Common myeloid progenitor, CD34-positive (primary cell): ENCODE measurements at regions not wholly inside any gene's neighbourhood (a gene's known extent, or its start where the extent isn't known, plus 50 kb on each side); places are given as distances from the start of the nearest gene placed in this dataset.

Source experiments
- CTCF ChIA-PET: fragments of 350-600 bp; sonication (Branson Sonifier 250); formaldehyde crosslinking; loops from one replicate; lab custom pipeline; 2021; ENCODE audit warnings: antibody characterized with exemption; lab: Charles Lee
- POLR2A ChIA-PET: fragments of 350-600 bp; sonication (Branson Sonifier 250); formaldehyde crosslinking; loops from one replicate; lab custom pipeline; 2021; ENCODE audit warnings: antibody characterized with exemption; lab: Charles Lee
- DNase-seq, 3 donors: peaks; one replicate each; pipeline versions ENCODE4 v3.0.0 to v3.0.0-alpha.2; 2013
- H3K27ac ChIP-seq, 2 experiments: 1 replicate in 1 of 2; 2 replicates in 1 of 2; pipeline ENCODE4 v1.7.0; 2013; ENCODE audit warnings: inconsistent platforms in 2 of 2, low read length in 2 of 2, mild to moderate bottlenecking in 2 of 2, low read depth in 1 of 2, moderate library complexity in 1 of 2; ENCODE audit not compliant: severe bottlenecking in 2 of 2, insufficient read depth in 1 of 2, poor library complexity in 1 of 2
- H3K27me3 ChIP-seq, 5 experiments: replicated peaks in 2 of 5; 1 replicate in 3 of 5; 2 replicates in 2 of 5; pipeline versions ENCODE4 v1.6.1 to v1.7.0; 2013; ENCODE audit warnings: low read length in 4 of 5, mild to moderate bottlenecking in 2 of 5, moderate library complexity in 2 of 5, inconsistent platforms in 1 of 5; ENCODE audit not compliant: insufficient read depth in 5 of 5, control insufficient read depth in 4 of 5
- H3K36me3 ChIP-seq, 4 experiments: 1 replicate in 2 of 4; 2 replicates in 2 of 4; pipeline versions ENCODE4 v1.6.1 to v1.7.0; 2013; ENCODE audit warnings: low read length in 3 of 4, control low read depth in 1 of 4, mild to moderate bottlenecking in 1 of 4; ENCODE audit not compliant: control insufficient read depth in 4 of 4, insufficient read depth in 4 of 4
- H3K4me1 ChIP-seq, 4 experiments: 1 replicate in 3 of 4; 2 replicates in 1 of 4; pipeline versions ENCODE4 v1.6.1 to v1.7.1; 2013; ENCODE audit warnings: low read length in 3 of 4, mild to moderate bottlenecking in 3 of 4, control low read depth in 1 of 4, inconsistent platforms in 1 of 4, moderate library complexity in 1 of 4; ENCODE audit not compliant: control insufficient read depth in 4 of 4, insufficient read depth in 4 of 4; ENCODE audit errors: control extremely low read depth in 1 of 4
- H3K4me3 ChIP-seq, 7 experiments: 1 replicate in 4 of 7; 2 replicates in 3 of 7; pipeline versions ENCODE4 v1.5.1 to v1.7.0; 2013; ENCODE audit warnings: mild to moderate bottlenecking in 7 of 7, low read length in 6 of 7, moderate library complexity in 6 of 7, inconsistent platforms in 2 of 7, low read depth in 2 of 7, control low read depth in 1 of 7; ENCODE audit not compliant: insufficient read depth in 4 of 7, control insufficient read depth in 1 of 7; ENCODE audit errors: extremely low read depth in 1 of 7
- H3K9me3 ChIP-seq, 5 experiments: 1 replicate in 4 of 5; 2 replicates in 1 of 5; pipeline versions ENCODE4 v1.6.1 to v1.7.1; 2013; ENCODE audit warnings: low read length in 4 of 5, mild to moderate bottlenecking in 2 of 5, inconsistent platforms in 1 of 5, low read depth in 1 of 5, moderate library complexity in 1 of 5; ENCODE audit not compliant: control insufficient read depth in 4 of 5, insufficient read depth in 2 of 5; ENCODE audit errors: control extremely low read depth in 1 of 5
- WGBS: methylation state at CpG from one replicate; pipeline ENCODE4 v1.1.5; 2013; ENCODE audit not compliant: insufficient coverage; 5-methylcytosine and 5-hydroxymethylcytosine counted together

DNA sequence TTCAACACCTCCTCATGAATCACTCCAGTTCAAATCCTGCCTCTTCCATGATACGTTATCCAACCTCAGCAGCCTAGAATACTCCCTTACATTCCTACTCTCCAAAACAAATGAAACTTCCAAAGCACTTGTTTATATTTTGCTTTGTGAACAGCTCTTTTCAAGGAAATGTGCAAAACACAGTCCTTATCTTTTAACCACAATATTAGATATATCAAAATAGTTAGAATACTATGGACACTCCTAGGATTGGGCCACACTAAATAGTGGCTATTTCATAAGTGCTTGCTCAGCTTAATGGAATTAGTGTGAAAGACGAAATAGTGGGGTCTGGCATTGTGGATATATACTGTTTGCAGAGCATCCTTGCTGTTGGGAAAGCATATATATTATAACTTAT, 173.5 kb downstream of the ZC3H11B start:
- H3K27ac ChIP-seq, result no peak overlapping the region
- H3K4me3 ChIP-seq, result no peak overlapping the region
- H3K36me3 ChIP-seq, result no peaks in the 10 kb centered on the region
- ChIA-PET POLR2A (no interaction called here), CTCF (no interaction called here)
- H3K9me3 ChIP-seq, result no peaks in the 10 kb centered on the region
- H3K27me3 ChIP-seq, result no peaks in the 10 kb centered on the region
- no peak for DNase-seq
- WGBS, result 100% methylated on average over 2 of the region's 2 CpGs
- no peaks in the 10 kb centered on the region for H3K4me1 ChIP-seq

DNA sequence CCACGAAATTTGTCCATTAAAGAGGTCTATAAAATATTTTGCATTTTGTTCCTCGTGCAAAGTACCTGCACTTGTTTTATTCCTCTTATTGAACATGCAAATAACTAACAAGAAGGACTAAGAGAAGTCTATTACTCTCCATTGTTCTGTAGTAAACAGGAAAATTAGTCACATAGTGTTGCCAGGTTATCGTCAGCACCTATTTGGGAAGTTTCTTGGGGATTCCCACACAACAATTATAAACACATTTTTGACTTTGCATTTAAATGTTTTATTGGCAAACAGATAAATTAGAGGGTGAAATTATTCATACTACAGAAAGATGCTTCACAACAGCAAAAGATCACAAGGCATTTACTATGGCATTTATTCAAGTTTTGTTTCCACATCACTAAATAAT, 174.5 kb downstream of the ZC3H11B start:
- WGBS, result no CpG with 5 or more reads among the region's 3 CpGs
- Histone ChIP-seq H3K36me3 (no peaks in the 10 kb centered on the region), H3K27me3 (no peaks in the 10 kb centered on the region)

DNA sequence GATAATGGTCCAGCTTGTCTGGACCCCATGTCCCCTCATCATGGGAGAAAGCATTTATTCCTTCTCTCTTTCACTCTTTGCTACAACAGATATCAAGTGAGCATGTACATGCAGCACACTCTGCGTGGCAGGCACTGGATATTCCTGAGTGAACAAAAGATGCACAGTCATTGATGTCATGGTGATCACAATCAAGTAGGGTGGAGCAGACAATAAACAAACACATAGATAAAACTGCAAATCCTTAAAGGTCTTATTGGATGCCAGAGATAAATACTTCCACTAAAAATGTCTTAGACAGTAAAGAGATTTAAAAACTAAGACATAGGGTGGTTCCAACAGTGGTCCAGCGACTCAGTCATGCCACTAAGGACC, 178.0 kb downstream of the ZC3H11B start:
- ChIA-PET POLR2A (no interaction called here), CTCF (no interaction called here)
- Histone ChIP-seq H3K4me1 (no peaks in the 10 kb centered on the region), H3K27me3 (no peaks in the 10 kb centered on the region), H3K36me3 (no peaks in the 10 kb centered on the region), H3K9me3 (no peaks in the 10 kb centered on the region), H3K4me3 (no peak overlapping the region), H3K27ac (no peak overlapping the region)
- 100% methylated on average over 1 of the region's 2 CpGs for WGBS
- DNase-seq, result no peak

More for the DNA sequence above, 174.5 kb downstream of the ZC3H11B start:
- Histone ChIP-seq H3K4me3 (no peak overlapping the region), H3K9me3 (no peaks in the 10 kb centered on the region), H3K27ac (no peak overlapping the region), H3K4me1 (no peaks in the 10 kb centered on the region)
- CTCF ChIA-PET, result no interaction called here
- DNase-seq, result no peak
- POLR2A ChIA-PET, result no interaction called here

DNA sequence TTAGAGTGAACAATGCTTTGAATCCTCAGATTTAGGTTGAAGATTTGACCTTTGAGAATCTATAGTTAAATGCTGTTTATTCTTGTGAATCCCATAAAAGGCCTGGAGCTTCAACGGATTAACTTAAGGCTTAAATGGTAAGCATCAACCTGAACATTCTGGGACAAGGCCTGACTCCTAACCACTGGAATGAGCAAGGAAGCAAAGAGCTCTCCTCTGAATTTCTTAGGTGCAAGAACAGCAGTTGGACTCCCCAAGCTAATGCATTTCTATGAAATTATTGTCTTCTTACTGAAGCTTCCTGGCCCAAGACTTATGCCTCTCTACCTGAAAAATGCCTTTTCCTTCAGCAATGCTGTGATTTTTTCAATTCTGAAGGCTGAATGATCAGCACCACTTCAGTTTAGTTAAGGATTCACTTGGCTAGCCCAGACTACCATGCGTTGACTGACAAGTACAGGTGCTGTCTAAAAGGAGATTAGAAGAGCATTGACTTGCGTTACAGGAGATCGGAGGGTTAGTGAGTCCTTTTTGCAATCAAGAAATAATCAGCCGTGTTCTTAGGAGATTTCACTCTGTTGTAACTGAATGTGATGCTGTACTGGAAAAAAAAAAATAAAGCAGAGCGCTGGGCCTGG, 178.5 kb downstream of the ZC3H11B start:
- H3K4me1 ChIP-seq, result no peaks in the 10 kb centered on the region
- H3K27ac ChIP-seq, result no peak overlapping the region
- H3K9me3 ChIP-seq, result no peaks in the 10 kb centered on the region
- no peaks in the 10 kb centered on the region for H3K36me3 ChIP-seq
- no peak for DNase-seq
- H3K4me3 ChIP-seq, result no peak overlapping the region
- no peaks in the 10 kb centered on the region for H3K27me3 ChIP-seq
- 83% methylated on average over 6 of the region's 6 CpGs for WGBS
- POLR2A ChIA-PET, result no interaction called here
- CTCF ChIA-PET, result no interaction called here

DNA sequence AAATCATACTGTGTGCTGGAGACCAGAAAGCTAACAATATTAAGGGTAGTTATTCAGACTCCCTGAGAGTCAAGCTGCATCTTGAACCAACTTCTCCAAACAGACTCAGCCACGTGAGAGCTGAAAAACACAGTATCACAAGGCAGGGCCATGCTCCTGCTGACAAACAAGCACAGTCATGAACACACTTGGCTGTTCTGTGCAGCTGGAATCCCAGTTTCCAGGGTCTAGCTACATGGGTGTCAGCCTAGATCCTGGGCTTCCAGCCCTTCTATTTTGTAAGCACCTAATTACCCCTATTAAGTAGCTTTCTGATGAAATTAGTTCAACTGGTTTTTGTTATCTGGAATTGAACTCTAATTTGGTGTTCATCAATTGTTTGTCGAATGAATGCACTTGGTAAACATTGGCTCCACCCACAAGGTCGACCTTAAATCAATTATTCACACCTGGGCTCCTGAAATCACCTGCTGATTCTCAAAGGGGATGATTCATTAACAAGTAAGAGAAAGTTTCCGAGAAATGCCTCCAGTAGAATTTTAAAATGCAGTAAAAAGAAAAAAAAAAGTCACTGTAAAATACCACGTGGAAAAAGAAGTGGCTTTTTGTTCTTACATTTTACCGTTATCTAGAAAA, 179.3 kb downstream of the ZC3H11B start:
- Histone ChIP-seq H3K4me1 (no peaks in the 10 kb centered on the region), H3K27ac (no peak overlapping the region), H3K36me3 (no peaks in the 10 kb centered on the region), H3K9me3 (no peaks in the 10 kb centered on the region), H3K4me3 (no peak overlapping the region), H3K27me3 (no peaks in the 10 kb centered on the region)
- WGBS, result 96% methylated on average over 2 of the region's 6 CpGs
- CTCF ChIA-PET, result no interaction called here
- no peak for DNase-seq
- POLR2A ChIA-PET, result no interaction called here

DNA sequence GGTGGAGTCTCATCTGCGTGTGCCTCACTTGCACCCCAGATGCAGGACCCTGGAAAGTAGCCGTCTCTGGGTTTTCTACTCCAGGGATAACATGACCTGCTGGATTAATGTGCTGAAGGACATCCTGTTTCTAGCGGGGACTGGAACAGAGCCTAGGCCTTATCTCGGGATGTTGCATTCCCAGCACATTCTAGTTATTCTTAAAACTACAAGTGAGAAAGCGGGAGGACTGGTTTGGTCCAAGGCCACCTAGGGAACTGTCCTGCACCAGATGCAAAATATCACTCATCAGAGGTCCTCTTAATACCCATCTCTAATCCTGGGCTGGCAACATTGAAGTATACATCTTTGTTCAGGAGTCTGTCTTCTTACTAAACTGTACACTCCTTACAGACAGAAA, 179.9 kb downstream of the ZC3H11B start:
- 100% methylated on average over 5 of the region's 5 CpGs for WGBS
- Histone ChIP-seq H3K27me3 (no peaks in the 10 kb centered on the region), H3K36me3 (no peaks in the 10 kb centered on the region), H3K27ac (no peak overlapping the region), H3K4me1 (no peaks in the 10 kb centered on the region), H3K9me3 (no peaks in the 10 kb centered on the region), H3K4me3 (no peak overlapping the region)
- ChIA-PET POLR2A (no interaction called here), CTCF (no interaction called here)
- DNase-seq, result no peak

DNA sequence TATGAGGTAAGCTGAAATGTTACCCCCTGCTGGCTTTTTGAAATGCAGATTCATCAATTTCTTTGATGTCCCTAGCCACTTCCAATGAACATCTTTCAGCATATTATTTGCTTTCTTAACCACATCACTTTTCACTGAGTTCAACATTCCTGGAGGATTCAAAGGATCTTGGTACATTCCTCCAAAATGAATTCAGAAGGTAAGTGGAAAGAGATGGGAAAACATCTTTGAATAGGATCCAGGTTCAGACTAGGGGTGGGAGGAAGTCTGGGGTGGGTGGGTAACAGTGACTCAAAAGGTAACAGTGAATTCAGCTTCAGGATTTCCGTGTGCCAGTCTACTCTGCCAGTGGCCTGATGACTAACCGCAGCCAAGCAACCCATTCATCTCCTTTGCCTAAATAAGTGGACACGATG, 180.7 kb downstream of the ZC3H11B start:
- H3K27me3 ChIP-seq, result no peaks in the 10 kb centered on the region
- no peaks in the 10 kb centered on the region for H3K9me3 ChIP-seq
- 93% methylated on average over 3 of the region's 3 CpGs for WGBS
- H3K4me3 ChIP-seq, result no peak overlapping the region
- no peaks in the 10 kb centered on the region for H3K4me1 ChIP-seq
- DNase-seq, result no peak
- H3K27ac ChIP-seq, result no peak overlapping the region
- CTCF ChIA-PET, result no interaction called here
- H3K36me3 ChIP-seq, result no peaks in the 10 kb centered on the region
- POLR2A ChIA-PET, result no interaction called here
